ENCODE measurements at regions not wholly inside any gene's neighbourhood (a gene's known extent, or its start where the extent isn't known, plus 50 kb on each side); places are given as distances from the start of the nearest gene placed in this dataset.

- no peaks in the 10 kb centered on the region for H3K36me3 ChIP-seq
- 16 to 23% methylated on average over 5 of the region's 5 CpGs for WGBS, 2 donors
- TF ChIP-seq CTCF (IDR thresholded peaks at IDR 0.05) (no peak), POLR2A (IDR thresholded peaks at IDR 0.05) (no peak)
- intact Hi-C loops (cut with DNase I): no loop called here
- no peak overlapping the region for H3K4me3 ChIP-seq
- DNase-seq: no peak
- H3K27ac ChIP-seq: no peak overlapping the region
- no peaks in the 10 kb centered on the region for H3K9me3 ChIP-seq
- H3K27me3 ChIP-seq: no peaks in the 10 kb centered on the region
- H3K4me1 ChIP-seq: peaks cover 0 to 6% (median 0%) of the 10 kb centered on the region in 3 donors
Measured at GRCh38 chr3:117885011-117885441, 1149.6 kb downstream of the IGSF11 start.

- no peaks in the 10 kb centered on the region for H3K27me3 ChIP-seq
- peaks cover 0 to 6% (median 0%) of the 10 kb centered on the region in 3 donors for H3K4me1 ChIP-seq
- TF ChIP-seq CTCF (IDR thresholded peaks at IDR 0.05) (no peak), POLR2A (IDR thresholded peaks at IDR 0.05) (no peak)
- WGBS, 2 donors: 78 to 79% methylated on average over 3 of the region's 3 CpGs
- no peak overlapping the region for H3K4me3 ChIP-seq
- H3K27ac ChIP-seq: no peak overlapping the region
- no peaks in the 10 kb centered on the region for H3K9me3 ChIP-seq
- DNase-seq: no peak
- H3K36me3 ChIP-seq: no peaks in the 10 kb centered on the region
- intact Hi-C loops (cut with DNase I): no loop called here
Measured at GRCh38 chr3:117886147-117886546, 1148.5 kb downstream of the IGSF11 start.

- 85 to 96% methylated on average over 3 of the region's 3 CpGs for WGBS, 2 donors
Measured at GRCh38 chr3:117887031-117887430, 1147.6 kb downstream of the IGSF11 start.

GRCh38 chr3:117887901-117888300 lies 1146.7 kb downstream of the IGSF11 start:
- H3K27me3 ChIP-seq: no peaks in the 10 kb centered on the region
- H3K4me1 ChIP-seq: peaks cover 0 to 6% (median 0%) of the 10 kb centered on the region in 3 donors
- 28 to 41% methylated on average over 4 of the region's 4 CpGs for WGBS, 2 donors
- H3K4me3 ChIP-seq: no peak overlapping the region
- no peak overlapping the region for H3K27ac ChIP-seq
- H3K9me3 ChIP-seq: no peaks in the 10 kb centered on the region
- TF ChIP-seq CTCF (IDR thresholded peaks at IDR 0.05) (no peak), POLR2A (IDR thresholded peaks at IDR 0.05) (no peak)
- no peaks in the 10 kb centered on the region for H3K36me3 ChIP-seq
- no peak for DNase-seq
- intact Hi-C loops (cut with DNase I): no loop called here

More at GRCh38 chr3:117887031-117887430, 1147.6 kb downstream of the IGSF11 start:
- no peaks in the 10 kb centered on the region for H3K27me3 ChIP-seq
- no peak for TF ChIP-seq CTCF (IDR thresholded peaks at IDR 0.05)
- TF ChIP-seq POLR2A (IDR thresholded peaks at IDR 0.05): no peak
- no peak overlapping the region for H3K27ac ChIP-seq
- no peak for DNase-seq
- no peaks in the 10 kb centered on the region for H3K36me3 ChIP-seq
- H3K4me3 ChIP-seq: no peak overlapping the region
- peaks cover 0 to 6% (median 0%) of the 10 kb centered on the region in 3 donors for H3K4me1 ChIP-seq
- H3K9me3 ChIP-seq: no peaks in the 10 kb centered on the region
- intact Hi-C loops (cut with DNase I): no loop called here

- no peak overlapping the region for H3K4me3 ChIP-seq
- WGBS, 2 donors: 52 to 56% methylated on average over 3 of the region's 3 CpGs
- no peaks in the 10 kb centered on the region for H3K36me3 ChIP-seq
- DNase-seq: no peak
- H3K4me1 ChIP-seq: peaks cover 0 to 6% (median 0%) of the 10 kb centered on the region in 3 donors
- H3K27me3 ChIP-seq: no peaks in the 10 kb centered on the region
- H3K9me3 ChIP-seq: peaks cover 0 to 2% (median 0%) of the 10 kb centered on the region in 3 donors
- intact Hi-C loops (cut with DNase I): no loop called here
- no peak overlapping the region for H3K27ac ChIP-seq
- TF ChIP-seq CTCF (IDR thresholded peaks at IDR 0.05): no peak
- no peak for TF ChIP-seq POLR2A (IDR thresholded peaks at IDR 0.05)
Measured at GRCh38 chr3:117892431-117892841, 1142.2 kb downstream of the IGSF11 start.
